Kidney (tissue), 13 donors: ENCODE measurements at regions not wholly inside any gene's neighbourhood (a gene's known extent, or its start where the extent isn't known, plus 50 kb on each side); places are given as distances from the start of the nearest gene placed in this dataset.

Source experiments
- DNase-seq, 5 donors: peaks; one replicate each; pipeline ENCODE4 v3.0.0-alpha.2; 2013 to 2020
- FAIRE-seq: peaks from 2 replicates; lab custom pipeline; 2012; peaks lifted over from hg19 to GRCh38; lab: Jason Lieb, UNC
- H3K27ac ChIP-seq, 2 donors: one replicate each; pipeline ENCODE4 v1.7.0; 2013; ENCODE audit warnings: low read depth in 2 of 2, low read length in 2 of 2, inconsistent platforms in 1 of 2
- H3K27me3 ChIP-seq: one replicate; pipeline ENCODE4 v1.7.1; 2013; ENCODE audit warnings: low read length, inconsistent platforms; ENCODE audit not compliant: control insufficient read depth, insufficient read depth
- H3K36me3 ChIP-seq, 3 donors: one replicate each; pipeline versions ENCODE4 v1.7.0 to v1.7.1; 2013; ENCODE audit warnings: low read length in 3 of 3, control low read depth in 1 of 3, inconsistent platforms in 1 of 3; ENCODE audit not compliant: insufficient read depth in 3 of 3, control insufficient read depth in 2 of 3
- H3K4me1 ChIP-seq, 3 donors: one replicate each; pipeline versions ENCODE4 v1.7.0 to v1.7.1; 2013; ENCODE audit warnings: low read length in 3 of 3, inconsistent platforms in 1 of 3, low read depth in 1 of 3; ENCODE audit not compliant: control insufficient read depth in 2 of 3, insufficient read depth in 2 of 3
- H3K4me3 ChIP-seq, 3 donors: one replicate each; pipeline versions ENCODE4 v1.7.0 to v1.8.1; 2013; ENCODE audit warnings: low read length in 3 of 3, control low read depth in 1 of 3, inconsistent platforms in 1 of 3
- H3K9ac ChIP-seq, 3 donors: one replicate each; pipeline versions ENCODE4 v1.7.0 to v1.7.1; 2013; ENCODE audit warnings: low read length in 3 of 3, control low read depth in 1 of 3, inconsistent platforms in 1 of 3
- H3K9me3 ChIP-seq, 3 donors: one replicate each; pipeline versions ENCODE4 v1.7.0 to v1.7.1; 2013; ENCODE audit warnings: low read length in 3 of 3, control low read depth in 1 of 3, inconsistent platforms in 1 of 3; ENCODE audit not compliant: control insufficient read depth in 2 of 3, insufficient read depth in 1 of 3
- CTCF ChIP-seq: IDR thresholded peaks from 3 replicates; pipeline ENCODE4 v1.5.1; 2012; ENCODE audit warnings: mild to moderate bottlenecking, moderate library complexity, borderline replicate concordance; ENCODE audit not compliant: insufficient read depth; ENCODE audit errors: extremely low read depth
- intact Hi-C: fragments of 100-400 bp; cut with DNase I; formaldehyde crosslinking; loops from one replicate; pipeline ENCODE4 v1.11.1; 2022
- donor health status: control.
- donor health status: control.
- donor health status: control.
- donor health status: control.
- donor health status: control.
- donor health status: DM: yes; HTN: yes; CAD: no.
- donor health status: Normal renal cell carcinoma (clear cell type).

GRCh38 chr15:37652646-37653417 is 281.6 kb upstream of the TMCO5A start:
- intact Hi-C loops: no loop called here
- Histone ChIP-seq H3K9me3 (peaks cover 0 to 20% (median 2%) of the 10 kb centered on the region in 3 donors), H3K27me3 (no peaks in the 10 kb centered on the region), H3K36me3 (no peaks in the 10 kb centered on the region), H3K4me1 (no peaks in the 10 kb centered on the region), H3K4me3 (no peak overlapping the region), H3K27ac (no peak overlapping the region), H3K9ac (no peak overlapping the region)
- DNase-seq: no peak
- TF ChIP-seq CTCF: no peak
- no peak for FAIRE-seq

- TF ChIP-seq CTCF: no peak
- Histone ChIP-seq H3K4me1 (no peaks in the 10 kb centered on the region), H3K27me3 (no peaks in the 10 kb centered on the region), H3K27ac (no peak overlapping the region), H3K4me3 (no peak overlapping the region), H3K36me3 (no peaks in the 10 kb centered on the region), H3K9ac (no peak overlapping the region), H3K9me3 (no peaks in the 10 kb centered on the region)
- intact Hi-C loops: no loop called here
- DNase-seq (no peak), FAIRE-seq (no peak)
These were observed 256.3 kb upstream of the TMCO5A start for GRCh38 chr15:37678124-37678523.

- no peak for TF ChIP-seq CTCF
- H3K27ac ChIP-seq: no peak overlapping the region
- no peak for DNase-seq
- no peaks in the 10 kb centered on the region for H3K27me3 ChIP-seq
- no peaks in the 10 kb centered on the region for H3K9me3 ChIP-seq
- intact Hi-C loops: no loop called here
- no peak overlapping the region for H3K9ac ChIP-seq
- H3K4me1 ChIP-seq: no peaks in the 10 kb centered on the region
- no peak for FAIRE-seq
- no peak overlapping the region for H3K4me3 ChIP-seq
- H3K36me3 ChIP-seq: no peaks in the 10 kb centered on the region
These were observed 254.8 kb upstream of the TMCO5A start for GRCh38 chr15:37679627-37680026.

GRCh38 chr15:37682304-37682703 is 252.1 kb upstream of the TMCO5A start:
- Histone ChIP-seq H3K27me3 (no peaks in the 10 kb centered on the region), H3K4me1 (no peaks in the 10 kb centered on the region), H3K4me3 (no peak overlapping the region), H3K36me3 (no peaks in the 10 kb centered on the region), H3K9ac (no peak overlapping the region), H3K9me3 (no peaks in the 10 kb centered on the region), H3K27ac (no peak overlapping the region)
- no peak for DNase-seq
- peak; percentile 25 for TF ChIP-seq CTCF
- intact Hi-C loops: no loop called here
- FAIRE-seq: no peak
